D721Med (cell line): ENCODE measurements at regions not wholly inside any gene's neighbourhood (a gene's known extent, or its start where the extent isn't known, plus 50 kb on each side); places are given as distances from the start of the nearest gene placed in this dataset.
A peak's percentile ranks its signal among the peaks of the same experiment; 100 is the strongest.

Experiments used
- DNase-seq: peaks from one replicate; pipeline ENCODE4 v3.0.0; 2011; ENCODE audit warnings: low spot score; ENCODE audit not compliant: insufficient read length
- FAIRE-seq: peaks from 2 replicates; lab custom pipeline; 2011; peaks lifted over from hg19 to GRCh38; lab: Jason Lieb, UNC
- CTCF ChIP-seq: IDR thresholded peaks from 2 replicates; pipeline ENCODE4 v1.5.1; 2012; ENCODE audit warnings: mild to moderate bottlenecking, control low read depth; ENCODE audit not compliant: insufficient read depth; ENCODE audit errors: missing control alignments

GRCh38 chr2:215876139-215876936 lies 137.0 kb downstream of the MREG start:
- FAIRE-seq (no peak), DNase-seq (no peak)

GRCh38 chr2:215874418-215874817 lies 138.9 kb downstream of the MREG start:
- DNase-seq = no peak
- no peak for FAIRE-seq
- no peak for TF ChIP-seq CTCF

More at GRCh38 chr2:215876139-215876936, 137.0 kb downstream of the MREG start:
- no peak for TF ChIP-seq CTCF

GRCh38 chr2:215870986-215871385 lies 142.4 kb downstream of the MREG start:
- DNase-seq = no peak
- FAIRE-seq = no peak
- TF ChIP-seq CTCF = peak; percentile 17

GRCh38 chr2:215870088-215870490 lies 143.3 kb downstream of the MREG start:
- DNase-seq (no peak), FAIRE-seq (no peak)
- no peak for TF ChIP-seq CTCF

- FAIRE-seq (no peak), DNase-seq (no peak)
- TF ChIP-seq CTCF = no peak
Observed at GRCh38 chr2:215868846-215869543, 144.4 kb downstream of the MREG start.

- no peak for TF ChIP-seq CTCF
- FAIRE-seq = no peak
- no peak for DNase-seq
Observed at GRCh38 chr2:215866606-215867005, 146.7 kb downstream of the MREG start.

GRCh38 chr2:215863687-215864086 lies 149.7 kb downstream of the MREG start:
- no peak for DNase-seq
- no peak for TF ChIP-seq CTCF
- no peak for FAIRE-seq
